ENCODE measurements at regions not wholly inside any gene's neighbourhood (a gene's known extent, or its start where the extent isn't known, plus 50 kb on each side); places are given as distances from the start of the nearest gene placed in this dataset.
A peak's percentile ranks its signal among the peaks of the same experiment; 100 is the strongest.

DNA sequence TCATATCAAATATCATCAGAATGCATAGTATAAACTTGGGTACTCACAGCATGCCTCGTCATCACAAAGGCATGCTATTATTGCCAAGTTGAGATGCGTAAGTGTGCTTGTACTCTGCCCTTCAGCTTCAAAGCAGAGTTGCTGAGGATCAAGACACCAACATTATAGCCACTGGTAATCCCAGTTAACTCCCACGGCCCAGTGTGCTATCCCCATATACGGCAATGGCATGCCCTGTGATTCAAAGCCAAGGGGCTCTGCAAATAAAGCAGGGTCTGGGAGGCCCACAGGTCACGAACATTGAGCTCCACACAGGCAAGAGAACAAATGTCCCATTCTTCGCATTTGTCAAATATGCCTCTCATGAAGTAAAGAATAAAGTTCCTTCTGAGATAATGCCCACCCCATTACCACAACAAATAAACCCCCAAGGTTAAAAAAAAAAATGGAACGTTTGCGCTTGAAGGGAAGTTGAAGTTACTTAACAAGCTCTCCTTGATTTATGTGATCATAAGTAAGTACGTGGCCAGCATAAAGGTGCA is 298.1 kb upstream of the NECTIN3 start:
- DNase-seq: peak; percentile 63

- peak; percentile 12 for DNase-seq
These were observed 296.9 kb upstream of the NECTIN3 start for GRCh38 chr3:110774496-110775265.

DNA sequence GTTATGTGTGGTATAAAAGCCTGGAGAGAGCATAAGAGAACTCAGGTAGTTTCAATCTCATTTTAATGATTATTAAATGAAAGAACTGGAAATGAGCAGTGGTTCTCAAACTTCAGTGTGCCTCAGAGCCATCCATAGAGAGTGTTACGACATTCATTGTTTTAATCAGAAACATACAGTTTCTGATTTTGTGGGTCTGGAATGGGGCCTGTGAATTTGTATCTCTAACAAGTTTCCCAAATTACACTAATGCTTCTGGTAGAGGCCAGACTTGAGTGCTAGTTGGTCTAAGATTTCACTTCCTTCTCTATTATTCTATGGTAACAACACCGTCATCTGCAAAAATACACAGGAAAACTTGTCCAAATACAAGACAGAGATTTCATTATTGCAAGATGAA is 292.0 kb upstream of the NECTIN3 start:
- peak; percentile 14 for DNase-seq

- no peak for DNase-seq
These were observed 288.1 kb upstream of the NECTIN3 start for GRCh38 chr3:110783541-110783940.

GRCh38 chr3:110788794-110789193 is 282.8 kb upstream of the NECTIN3 start:
- no peak for DNase-seq

DNA sequence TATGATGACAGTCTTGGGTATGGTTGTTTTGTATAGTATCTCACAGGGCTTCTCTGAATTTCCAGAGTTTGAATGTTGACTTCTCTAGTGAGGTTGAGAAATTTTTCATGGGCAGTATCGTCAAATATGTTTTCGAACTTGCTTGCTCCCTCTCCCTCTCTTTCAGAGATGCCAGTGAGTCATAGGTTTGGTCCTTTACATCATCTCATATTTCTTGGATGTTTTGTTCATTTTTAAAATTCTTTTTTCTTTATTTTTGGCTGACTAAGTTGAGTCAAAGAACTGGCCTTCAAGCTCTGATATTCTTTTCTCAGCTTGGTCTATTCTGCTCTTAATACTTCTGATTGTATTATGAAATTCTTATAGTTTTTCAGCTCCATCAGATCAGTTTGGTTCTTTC is 282.3 kb upstream of the NECTIN3 start:
- DNase-seq: peak; percentile 34

GRCh38 chr3:110790631-110791030 is 281.0 kb upstream of the NECTIN3 start:
- DNase-seq: no peak

DNA sequence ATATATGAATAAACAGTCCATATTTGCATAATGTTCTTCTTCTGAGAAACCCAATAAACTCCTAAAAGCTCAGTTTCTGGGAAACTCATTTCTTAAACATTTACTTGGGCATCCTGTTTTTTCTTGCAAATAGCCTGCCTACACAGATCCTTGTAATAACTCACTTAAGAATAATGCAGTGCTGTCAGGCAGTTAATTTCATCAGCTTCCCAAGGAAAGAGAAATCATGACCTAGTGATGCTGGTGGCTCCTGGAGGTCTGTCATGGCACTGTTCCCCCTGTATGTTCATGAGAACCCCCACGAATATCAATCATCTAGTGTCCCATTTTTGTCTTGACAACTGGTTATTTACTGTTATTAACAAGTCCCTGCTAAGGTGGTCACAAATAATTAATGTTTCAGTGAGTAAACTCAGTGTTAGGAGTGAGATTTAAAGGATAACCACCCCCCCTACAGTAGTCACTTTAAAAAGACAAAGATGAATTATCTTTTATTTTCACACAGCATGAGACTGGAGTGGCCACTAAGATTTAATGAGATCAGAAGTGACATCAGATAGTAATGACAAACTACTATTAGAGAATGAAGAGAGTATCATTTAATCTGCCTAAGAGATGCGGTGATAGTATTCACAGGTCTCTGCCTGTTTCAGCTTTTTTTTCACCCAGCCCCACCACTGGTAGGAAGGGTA is 279.5 kb upstream of the NECTIN3 start:
- no peak for DNase-seq

DNA sequence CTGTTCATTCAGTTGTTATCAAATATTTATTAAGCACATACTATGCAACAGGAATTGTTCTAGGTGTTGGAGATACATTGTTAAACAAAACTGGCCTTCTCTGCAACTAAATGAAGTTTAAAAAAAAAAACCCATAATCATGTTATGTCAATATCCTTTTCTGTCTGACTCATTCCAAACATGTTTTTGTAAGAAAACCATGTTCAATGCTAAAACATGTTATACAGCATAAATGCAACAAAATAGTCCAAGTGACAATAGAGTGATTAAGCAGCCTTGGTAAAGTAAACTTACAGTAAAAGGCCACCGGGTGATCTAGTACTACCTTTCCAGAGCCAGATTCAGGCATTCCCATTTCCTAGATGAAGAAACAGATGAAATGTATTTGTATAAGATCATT is 278.0 kb upstream of the NECTIN3 start:
- DNase-seq: no peak

DNA sequence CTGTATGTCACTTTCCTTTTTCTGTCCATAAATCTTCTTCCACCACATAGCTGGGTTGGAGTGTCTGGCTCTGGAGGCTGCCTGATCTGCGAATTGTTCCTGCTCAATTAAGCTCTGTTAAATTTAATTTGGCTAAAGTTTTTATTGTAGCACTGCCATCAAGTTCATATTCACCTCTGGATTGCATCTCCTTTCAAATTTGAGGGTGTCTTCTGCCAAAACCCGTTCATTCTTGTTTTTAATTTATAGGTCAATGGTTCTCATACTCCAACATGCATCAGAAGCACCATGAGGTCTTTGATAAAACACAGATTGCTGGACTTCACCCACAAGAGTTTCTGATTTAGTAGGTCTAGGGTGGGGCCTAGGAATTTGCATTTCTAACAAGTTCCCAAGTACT is 276.5 kb upstream of the NECTIN3 start:
- DNase-seq: no peak

- no peak for DNase-seq
These were observed 272.3 kb upstream of the NECTIN3 start for GRCh38 chr3:110799271-110799670.

DNA sequence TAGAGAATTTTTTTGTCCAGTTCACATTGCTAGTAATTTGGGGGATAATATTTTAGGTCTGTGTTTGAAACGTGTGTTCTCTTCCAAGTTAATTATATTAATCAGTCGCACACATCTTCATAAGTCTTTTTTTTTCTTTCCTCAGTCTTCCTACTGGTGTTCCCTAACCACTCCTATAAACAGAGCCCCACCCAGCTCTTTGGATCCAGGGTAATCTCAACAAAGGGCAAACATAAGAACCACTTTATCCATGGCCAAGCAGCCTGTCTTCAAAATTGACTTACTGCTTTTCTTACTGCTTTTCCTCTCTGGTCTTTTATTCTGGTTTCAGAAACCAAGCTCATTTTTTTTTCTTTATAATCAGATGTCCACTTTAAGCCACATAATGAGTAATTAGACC is 266.8 kb upstream of the NECTIN3 start:
- no peak for DNase-seq

- no peak for DNase-seq
These were observed 264.7 kb upstream of the NECTIN3 start for GRCh38 chr3:110806924-110807323.

- DNase-seq: peak; percentile 40
These were observed 263.0 kb upstream of the NECTIN3 start for GRCh38 chr3:110808630-110809029.

DNA sequence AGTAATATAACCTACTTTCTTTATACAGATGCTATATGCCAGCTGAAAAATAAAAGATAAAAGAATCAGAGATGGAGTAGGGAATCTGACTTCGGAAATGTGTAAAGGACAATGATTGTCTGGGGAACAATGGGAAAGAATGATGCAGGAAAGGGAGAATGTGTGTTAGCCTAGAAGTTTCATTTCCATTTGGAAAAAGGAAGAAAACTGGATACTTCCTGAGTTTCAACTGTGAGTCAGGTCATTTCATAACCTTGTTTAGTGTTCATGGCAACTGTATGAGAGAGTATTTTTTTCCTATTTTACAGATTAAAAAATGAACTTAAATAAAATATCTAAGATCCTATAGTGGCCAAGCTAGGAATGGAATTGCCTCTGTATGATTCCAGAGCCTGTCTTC is 261.3 kb upstream of the NECTIN3 start:
- DNase-seq: peak; percentile 13

- DNase-seq: peak; percentile 54
These were observed 260.6 kb upstream of the NECTIN3 start for GRCh38 chr3:110811050-110811449.

DNA sequence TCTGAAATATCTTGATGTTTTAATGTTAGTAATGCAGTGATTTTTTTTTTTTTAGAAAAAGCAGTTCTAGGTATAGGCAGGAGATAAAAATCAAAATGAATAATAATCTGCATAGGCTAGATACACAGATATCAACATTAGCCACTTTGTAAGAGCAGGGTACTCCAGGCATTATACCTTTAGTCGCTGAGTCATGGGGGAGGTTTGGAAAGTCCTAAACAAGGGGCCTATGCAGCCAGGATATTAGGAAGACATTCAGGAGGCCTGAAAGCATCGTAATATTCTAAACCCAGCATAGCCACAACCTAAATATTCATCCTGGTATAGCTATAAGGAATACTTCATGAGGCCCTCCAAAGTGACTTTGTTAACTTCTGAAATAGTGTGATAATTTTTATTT is 258.1 kb upstream of the NECTIN3 start:
- no peak for DNase-seq

DNA sequence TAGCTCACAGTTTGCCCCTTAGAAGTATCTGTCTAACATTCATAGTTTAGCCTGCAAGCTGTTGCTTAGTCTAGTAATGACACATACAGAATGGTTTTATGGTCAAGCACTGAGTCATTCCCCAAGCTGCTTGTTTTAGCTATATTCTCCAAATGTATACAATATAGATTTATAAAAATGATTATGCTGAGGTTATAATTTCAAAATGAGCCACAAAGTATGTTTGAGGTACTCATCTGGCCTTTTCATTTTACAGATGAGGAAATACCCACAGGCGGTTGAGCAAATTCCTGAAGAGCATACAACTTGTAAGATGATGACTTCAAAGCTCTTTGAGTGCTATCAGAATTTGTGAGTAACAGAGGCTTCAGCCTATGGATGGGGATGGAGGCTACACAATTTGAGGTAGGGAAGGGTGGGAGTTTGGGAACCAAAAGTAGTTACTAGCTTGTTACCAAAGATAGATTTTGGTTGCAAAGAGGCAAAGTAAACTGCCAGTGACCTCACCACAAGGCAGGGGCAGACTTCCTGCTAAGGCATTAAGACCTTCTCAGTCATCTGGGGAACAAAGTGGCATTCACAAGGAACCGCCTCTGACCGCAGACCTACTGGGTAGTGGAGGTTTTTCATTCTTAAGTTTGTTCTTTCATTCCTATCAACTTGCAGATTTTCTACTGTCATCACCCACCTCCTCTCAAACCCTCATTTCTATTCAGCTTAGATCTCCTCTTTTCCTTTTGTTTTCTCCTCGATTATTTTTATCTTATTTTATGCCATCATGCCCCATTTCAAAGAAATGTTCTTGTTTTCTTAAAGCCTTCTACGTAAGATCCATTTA is 257.2 kb upstream of the NECTIN3 start:
- DNase-seq: peak; percentile 93

DNA sequence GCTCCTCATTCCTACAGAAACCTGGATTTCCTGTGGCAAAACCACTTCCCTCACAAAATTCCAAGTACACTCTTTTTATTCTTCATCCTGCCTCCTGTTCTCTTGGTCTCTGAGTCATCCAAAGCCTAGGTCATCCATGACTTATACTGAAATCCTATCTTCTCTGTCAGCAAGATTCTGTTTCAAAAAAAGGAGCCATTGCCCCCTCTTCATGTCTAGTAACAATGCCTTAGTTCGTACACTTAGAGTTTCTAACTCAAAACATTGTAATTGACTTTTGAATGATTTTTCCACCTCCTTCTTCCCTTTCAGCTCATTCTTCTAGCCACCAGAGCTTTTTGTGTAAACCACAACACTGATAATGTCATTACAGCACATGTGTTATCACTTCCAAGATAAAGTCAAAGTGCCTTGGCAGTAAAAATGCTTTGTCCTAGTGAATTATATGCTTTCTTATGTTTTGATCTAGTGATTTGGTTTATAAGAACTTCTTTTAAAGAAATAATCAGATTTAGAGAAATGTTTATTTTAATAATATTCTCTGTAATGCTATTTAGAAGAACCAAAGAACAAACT is 256.5 kb upstream of the NECTIN3 start:
- peak; percentile 87 for DNase-seq

DNA sequence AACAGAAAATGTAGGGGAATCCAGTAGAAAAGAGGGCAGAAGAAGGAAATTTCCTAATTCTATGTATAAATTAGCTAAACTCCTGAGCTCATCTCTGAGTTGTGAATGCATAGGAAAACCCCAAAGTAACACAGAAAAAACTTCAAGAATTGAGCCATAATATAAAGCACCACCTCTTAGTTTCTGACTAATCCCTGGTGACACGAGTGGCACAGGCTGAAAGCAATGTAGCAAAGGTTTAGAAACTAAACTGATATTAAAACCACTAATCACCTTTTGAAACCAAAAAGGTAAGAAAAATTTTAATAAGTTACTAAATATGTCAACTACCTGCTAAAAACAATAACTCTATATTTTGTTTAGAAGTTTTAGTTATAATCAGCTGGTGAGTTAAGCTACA is 255.6 kb upstream of the NECTIN3 start:
- no peak for DNase-seq

DNA sequence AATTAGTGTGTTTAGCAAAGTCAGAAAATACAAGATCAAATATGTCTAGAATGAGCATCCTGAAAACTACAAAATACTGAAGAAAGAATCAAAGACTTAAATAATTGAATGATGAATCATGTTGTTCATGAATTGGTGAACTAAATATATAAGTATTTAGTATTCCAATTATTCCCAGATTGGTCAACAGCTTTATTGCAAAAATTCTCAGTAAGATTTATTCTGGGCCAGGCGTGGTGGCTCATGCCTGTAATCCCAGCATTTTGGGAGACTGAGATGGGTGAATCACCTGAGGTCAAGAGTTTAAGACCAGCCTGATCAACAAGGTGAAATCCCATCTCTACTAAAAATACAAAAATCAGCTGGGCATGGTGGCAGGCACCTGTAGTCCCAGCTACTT is 250.0 kb upstream of the NECTIN3 start:
- peak; percentile 45 for DNase-seq

DNA sequence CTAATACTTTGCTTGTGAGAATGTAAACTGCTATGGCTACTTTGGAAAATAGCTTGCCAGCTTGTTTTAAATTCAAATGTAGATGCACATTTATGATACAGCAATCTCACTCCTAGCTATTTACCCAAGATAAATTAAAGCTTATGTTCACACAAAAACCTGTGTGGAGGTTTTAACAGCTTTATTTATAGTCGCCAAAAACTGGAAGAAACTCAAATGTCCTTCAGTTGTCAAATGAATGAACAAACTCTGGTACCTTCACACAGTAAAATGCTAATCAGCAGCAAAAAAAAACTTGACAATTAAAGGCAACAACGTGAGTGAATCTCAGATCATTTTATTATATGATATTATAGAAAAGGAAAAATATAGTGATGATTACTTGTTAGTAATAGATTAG is 248.6 kb upstream of the NECTIN3 start:
- no peak for DNase-seq

GRCh38 chr3:110846971-110847370 is 224.6 kb upstream of the NECTIN3 start:
- no peak for DNase-seq

Measured in fibroblast of skin of abdomen (primary cell).